Keratinocyte (primary cell): ENCODE measurements at regions not wholly inside any gene's neighbourhood (a gene's known extent, or its start where the extent isn't known, plus 50 kb on each side); places are given as distances from the start of the nearest gene placed in this dataset.

Source experiments
- DNase-seq: peaks from one replicate; pipeline ENCODE4 v3.0.0-alpha.2; 2011; ENCODE audit warnings: low read depth, missing footprints, low spot score
- FAIRE-seq: peaks from 2 replicates; lab custom pipeline; 2011; peaks lifted over from hg19 to GRCh38; lab: Jason Lieb, UNC
- H2AFZ ChIP-seq: 2 replicates; pipeline ENCODE4 v1.6.0; 2012; ENCODE audit warnings: low read length, control low read depth, inconsistent platforms; ENCODE audit not compliant: control insufficient read depth
- H3K27ac ChIP-seq: 2 replicates; pipeline ENCODE4 v1.5.1; 2011; ENCODE audit warnings: low read length; ENCODE audit not compliant: control insufficient read depth, insufficient read depth
- H3K27me3 ChIP-seq: 3 replicates; pipeline ENCODE4 v1.6.0; 2011; ENCODE audit warnings: low read length; ENCODE audit not compliant: control insufficient read depth, insufficient read depth; ENCODE audit errors: extremely low read depth
- H3K36me3 ChIP-seq, 2 experiments: 2 replicates in 1 of 2; 3 replicates in 1 of 2; pipeline ENCODE4 v1.5.1; 2011; ENCODE audit warnings: low read length in 2 of 2, mild to moderate bottlenecking in 1 of 2; ENCODE audit not compliant: control insufficient read depth in 2 of 2, insufficient read depth in 2 of 2; ENCODE audit errors: extremely low read depth in 1 of 2
- H3K4me1 ChIP-seq: 3 replicates; pipeline ENCODE4 v1.5.1; 2011; ENCODE audit warnings: low read length; ENCODE audit not compliant: control insufficient read depth, insufficient read depth; ENCODE audit errors: extremely low read depth
- H3K4me2 ChIP-seq: 3 replicates; pipeline ENCODE4 v1.6.0; 2011; ENCODE audit warnings: low read depth, low read length; ENCODE audit not compliant: control insufficient read depth, insufficient read depth; ENCODE audit errors: extremely low read depth
- H3K4me3 ChIP-seq, 3 experiments: fragments of 200-600 bp in 1 of 3; sonication (generic) in 1 of 3; 2 replicates in 2 of 3; 3 replicates in 1 of 3; pipeline ENCODE4 v1.5.1; 2011 to 2016; ENCODE audit warnings: low read length in 3 of 3, mild to moderate bottlenecking in 3 of 3, control low read depth in 2 of 3, inconsistent platforms in 1 of 3, low read depth in 1 of 3, mixed read lengths in 1 of 3, mixed run types in 1 of 3, moderate library complexity in 1 of 3; ENCODE audit not compliant: control insufficient read depth in 2 of 3, insufficient read depth in 2 of 3; ENCODE audit errors: extremely low read depth in 1 of 3
- H3K79me2 ChIP-seq: 2 replicates; pipeline ENCODE4 v1.6.0; 2012; ENCODE audit warnings: low read length; ENCODE audit not compliant: control insufficient read depth, insufficient read depth
- H3K9ac ChIP-seq: 3 replicates; pipeline ENCODE4 v1.6.0; 2011; ENCODE audit warnings: low read length; ENCODE audit not compliant: control insufficient read depth, insufficient read depth; ENCODE audit errors: extremely low read depth
- H3K9me1 ChIP-seq: 3 replicates; pipeline ENCODE4 v1.6.0; 2011; ENCODE audit warnings: low read length; ENCODE audit not compliant: control insufficient read depth, insufficient read depth; ENCODE audit errors: extremely low read depth
- H3K9me3 ChIP-seq: 2 replicates; pipeline ENCODE4 v1.5.1; 2012; ENCODE audit warnings: low read depth, low read length; ENCODE audit not compliant: control insufficient read depth
- H4K20me1 ChIP-seq: 3 replicates; pipeline ENCODE4 v1.6.0; 2011; ENCODE audit warnings: low read length; ENCODE audit not compliant: control insufficient read depth, insufficient read depth; ENCODE audit errors: extremely low read depth
- CTCF ChIP-seq, 3 experiments: IDR thresholded peaks in 1 of 3; conservative IDR thresholded peaks in 1 of 3; optimal IDR thresholded peaks in 1 of 3; 2 replicates in 2 of 3; 3 replicates in 1 of 3; pipeline versions ENCODE3 to v1.5.1; 2011; ENCODE audit warnings: low read length in 3 of 3, mild to moderate bottlenecking in 3 of 3, moderate library complexity in 2 of 3, control low read depth in 1 of 3, inconsistent platforms in 1 of 3; ENCODE audit not compliant: insufficient read depth in 2 of 3; ENCODE audit errors: extremely low read depth in 1 of 3
- EZH2 ChIP-seq: IDR thresholded peaks from one replicate; pipeline ENCODE4 v1.6.1; 2012; ENCODE audit warnings: inconsistent platforms, mild to moderate bottlenecking, low read length, moderate library complexity
- dilution Hi-C: fragments of 300-500 bp; cut with MboI; formaldehyde crosslinking; loops from one replicate; pipeline ENCODE4 v1.7.0; 2020; ENCODE audit warnings: low sequenced_read_pairs; ENCODE audit not compliant: extremely low pct_ligation_motif_present

- Histone ChIP-seq H3K27me3 (no peaks in the 10 kb centered on the region), H3K4me2 (no peak overlapping the region), H3K9me3 (no peaks in the 10 kb centered on the region), H3K79me2 (no peaks in the 10 kb centered on the region), H3K4me3 (no peak overlapping the region), H3K36me3 (no peaks in the 10 kb centered on the region), H4K20me1 (no peaks in the 10 kb centered on the region), H2AFZ (no peak overlapping the region), H3K9me1 (no peaks in the 10 kb centered on the region), H3K27ac (no peak overlapping the region), H3K9ac (no peak overlapping the region), H3K4me1 (no peaks in the 10 kb centered on the region)
- DNase-seq (no peak), FAIRE-seq (no peak)
- TF ChIP-seq CTCF (optimal IDR thresholded peaks at IDR 0.05 in 1 of 3, IDR thresholded peaks at IDR 0.05 in 1 of 3, conservative IDR thresholded peaks at IDR 0.05 in 1 of 3; ENCODE audit: extremely low read depth in 1 of 3, insufficient read depth in 2 of 3, low read length in 3 of 3) (no peak), EZH2 (no peak)
- dilution Hi-C loops = no loop called here
Observed at GRCh38 chr5:89668821-89669220, 740.7 kb downstream of the CETN3 start.

GRCh38 chr5:89662499-89662898, 747.1 kb downstream of the CETN3 start:
- H4K20me1 ChIP-seq = no peaks in the 10 kb centered on the region
- no peak for FAIRE-seq
- dilution Hi-C loops = no loop called here

More at GRCh38 chr5:89662499-89662898, 747.1 kb downstream of the CETN3 start:
- Histone ChIP-seq H3K27me3 (no peaks in the 10 kb centered on the region), H3K9ac (no peak overlapping the region), H3K36me3 (no peaks in the 10 kb centered on the region), H3K79me2 (no peaks in the 10 kb centered on the region), H3K4me1 (no peaks in the 10 kb centered on the region), H3K4me2 (no peak overlapping the region), H3K4me3 (no peak overlapping the region), H3K9me3 (no peaks in the 10 kb centered on the region), H3K27ac (no peak overlapping the region), H3K9me1 (no peaks in the 10 kb centered on the region), H2AFZ (no peak overlapping the region)
- TF ChIP-seq CTCF (optimal IDR thresholded peaks at IDR 0.05 in 1 of 3, IDR thresholded peaks at IDR 0.05 in 1 of 3, conservative IDR thresholded peaks at IDR 0.05 in 1 of 3; ENCODE audit: extremely low read depth in 1 of 3, insufficient read depth in 2 of 3, low read length in 3 of 3) = no peak
- no peak for TF ChIP-seq EZH2
- DNase-seq = no peak
